ENCODE measurements at regions not wholly inside any gene's neighbourhood (a gene's known extent, or its start where the extent isn't known, plus 50 kb on each side); places are given as distances from the start of the nearest gene placed in this dataset.

GRCh38 chr5:125348221-125348692, 601.8 kb upstream of the ZNF608 start:
- H3K4me3 ChIP-seq (ENCODE audit: low read depth in 1 of 3, low read length in 3 of 3): no peak overlapping the region
- DNase-seq (ENCODE audit: low spot score): no peak
- no peaks in the 10 kb centered on the region for H3K9me3 ChIP-seq (ENCODE audit: control insufficient read depth in 4 of 4, low read length in 3 of 4)
- 63% methylated on average over 11 of the region's 11 CpGs for WGBS
- no peak overlapping the region for H3K9ac ChIP-seq (ENCODE audit: low read depth in 1 of 2, low read length in 2 of 2)
- H3K36me3 ChIP-seq (ENCODE audit: control insufficient read depth in 4 of 4, insufficient read depth in 3 of 4, low read depth in 1 of 4, low read length in 3 of 4): no peaks in the 10 kb centered on the region
- TF ChIP-seq NR2F2 (IDR thresholded peaks at IDR 0.05): no peak
- TF ChIP-seq FOXA2 (IDR thresholded peaks at IDR 0.05): no peak
- no peak for TF ChIP-seq HNF4G (IDR thresholded peaks at IDR 0.05)
- TF ChIP-seq MAX (IDR thresholded peaks at IDR 0.05): no peak
- no peak for TF ChIP-seq RAD21 (IDR thresholded peaks at IDR 0.05)
- no peak for TF ChIP-seq JUND (IDR thresholded peaks at IDR 0.05)
- TF ChIP-seq HNF4A (conservative IDR thresholded peaks at IDR 0.05): no peak
- no peak for TF ChIP-seq CTCF (IDR thresholded peaks at IDR 0.05; ENCODE audit: low read depth, low read length, missing input control)
- TF ChIP-seq ATF3 (IDR thresholded peaks at IDR 0.05): no peak
- no peak for TF ChIP-seq FOXA1 (IDR thresholded peaks at IDR 0.05)
- no peak for TF ChIP-seq EGR1 (IDR thresholded peaks at IDR 0.05; ENCODE audit: low read depth in 2 of 2)
- TF ChIP-seq TAF1 (conservative IDR thresholded peaks at IDR 0.05): no peak
- TF ChIP-seq, protein P1, sequence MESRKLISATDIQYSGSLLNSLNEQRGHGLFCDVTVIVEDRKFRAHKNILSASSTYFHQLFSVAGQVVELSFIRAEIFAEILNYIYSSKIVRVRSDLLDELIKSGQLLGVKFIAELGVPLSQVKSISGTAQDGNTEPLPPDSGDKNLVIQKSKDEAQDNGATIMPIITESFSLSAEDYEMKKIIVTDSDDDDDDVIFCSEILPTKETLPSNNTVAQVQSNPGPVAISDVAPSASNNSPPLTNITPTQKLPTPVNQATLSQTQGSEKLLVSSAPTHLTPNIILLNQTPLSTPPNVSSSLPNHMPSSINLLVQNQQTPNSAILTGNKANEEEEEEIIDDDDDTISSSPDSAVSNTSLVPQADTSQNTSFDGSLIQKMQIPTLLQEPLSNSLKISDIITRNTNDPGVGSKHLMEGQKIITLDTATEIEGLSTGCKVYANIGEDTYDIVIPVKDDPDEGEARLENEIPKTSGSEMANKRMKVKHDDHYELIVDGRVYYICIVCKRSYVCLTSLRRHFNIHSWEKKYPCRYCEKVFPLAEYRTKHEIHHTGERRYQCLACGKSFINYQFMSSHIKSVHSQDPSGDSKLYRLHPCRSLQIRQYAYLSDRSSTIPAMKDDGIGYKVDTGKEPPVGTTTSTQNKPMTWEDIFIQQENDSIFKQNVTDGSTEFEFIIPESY (IDR thresholded peaks at IDR 0.05): no peak
- TF ChIP-seq GABPA (IDR thresholded peaks at IDR 0.05 in 1 of 2, conservative IDR thresholded peaks at IDR 0.05 in 1 of 2): no peak
- TF ChIP-seq REST (IDR thresholded peaks at IDR 0.05): no peak
- no peak for TF ChIP-seq YY1 (IDR thresholded peaks at IDR 0.05)
- TF ChIP-seq SP1 (IDR thresholded peaks at IDR 0.05): no peak
- TF ChIP-seq RXRA (IDR thresholded peaks at IDR 0.05): no peak
- H3K4me1 ChIP-seq (ENCODE audit: control insufficient read depth in 4 of 4, insufficient read depth in 4 of 4, low read length in 3 of 4): no peaks in the 10 kb centered on the region
- no peak overlapping the region for H3K27ac ChIP-seq (ENCODE audit: low read depth in 1 of 2, low read length in 2 of 2)
- H3K27me3 ChIP-seq (ENCODE audit: control insufficient read depth in 4 of 4, insufficient read depth in 4 of 4, low read length in 3 of 4): no peaks in the 10 kb centered on the region

Data from liver (tissue), 8 donors.